ENCODE measurements at regions not wholly inside any gene's neighbourhood (a gene's known extent, or its start where the extent isn't known, plus 50 kb on each side); places are given as distances from the start of the nearest gene placed in this dataset.

DNA sequence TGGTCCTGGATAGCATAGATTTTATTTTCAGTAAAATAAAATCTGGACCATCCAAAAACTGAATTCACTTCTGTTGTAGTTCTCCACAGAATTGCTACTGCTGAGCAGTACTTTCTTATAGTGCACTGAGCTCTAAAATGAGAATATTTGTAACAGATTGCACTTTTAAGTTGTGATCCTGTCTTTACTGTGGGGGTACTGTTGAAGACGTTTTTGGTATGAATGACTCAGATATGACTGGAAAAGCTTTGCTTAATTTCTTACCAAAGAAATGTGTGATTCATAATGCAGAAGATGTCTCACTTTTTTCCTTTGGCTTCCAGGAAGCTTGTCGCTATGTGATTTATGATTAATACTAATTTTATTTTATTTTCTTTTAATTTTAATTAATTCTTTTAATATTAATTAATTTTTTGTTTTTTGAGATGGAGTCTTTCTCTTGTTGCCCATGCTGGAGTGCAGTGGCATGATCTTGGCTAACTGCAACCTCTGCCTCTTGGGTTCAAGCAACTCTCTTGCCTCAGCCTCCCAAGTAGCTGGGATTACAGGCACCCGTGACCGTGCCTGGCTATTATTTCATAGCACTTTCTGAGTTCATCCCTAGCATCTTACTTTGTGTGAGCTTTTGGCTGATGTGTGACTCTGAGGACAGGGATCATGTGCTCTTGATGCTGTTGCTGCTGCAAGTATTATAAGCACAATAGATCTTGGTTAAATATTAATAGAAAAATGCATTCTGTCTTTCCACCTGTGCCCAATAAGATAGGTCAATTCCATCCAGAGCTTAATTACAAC, 557.6 kb upstream of the AMELY start:
- no peak for TF ChIP-seq POLR2A (IDR thresholded peaks at IDR 0.05)
- TF ChIP-seq, protein P1, sequence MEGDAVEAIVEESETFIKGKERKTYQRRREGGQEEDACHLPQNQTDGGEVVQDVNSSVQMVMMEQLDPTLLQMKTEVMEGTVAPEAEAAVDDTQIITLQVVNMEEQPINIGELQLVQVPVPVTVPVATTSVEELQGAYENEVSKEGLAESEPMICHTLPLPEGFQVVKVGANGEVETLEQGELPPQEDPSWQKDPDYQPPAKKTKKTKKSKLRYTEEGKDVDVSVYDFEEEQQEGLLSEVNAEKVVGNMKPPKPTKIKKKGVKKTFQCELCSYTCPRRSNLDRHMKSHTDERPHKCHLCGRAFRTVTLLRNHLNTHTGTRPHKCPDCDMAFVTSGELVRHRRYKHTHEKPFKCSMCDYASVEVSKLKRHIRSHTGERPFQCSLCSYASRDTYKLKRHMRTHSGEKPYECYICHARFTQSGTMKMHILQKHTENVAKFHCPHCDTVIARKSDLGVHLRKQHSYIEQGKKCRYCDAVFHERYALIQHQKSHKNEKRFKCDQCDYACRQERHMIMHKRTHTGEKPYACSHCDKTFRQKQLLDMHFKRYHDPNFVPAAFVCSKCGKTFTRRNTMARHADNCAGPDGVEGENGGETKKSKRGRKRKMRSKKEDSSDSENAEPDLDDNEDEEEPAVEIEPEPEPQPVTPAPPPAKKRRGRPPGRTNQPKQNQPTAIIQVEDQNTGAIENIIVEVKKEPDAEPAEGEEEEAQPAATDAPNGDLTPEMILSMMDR (IDR thresholded peaks at IDR 0.05 in 4 of 5, conservative IDR thresholded peaks at IDR 0.05 in 1 of 5), result no peak
